HG02938 (cell line): ENCODE measurements at regions not wholly inside any gene's neighbourhood (a gene's known extent, or its start where the extent isn't known, plus 50 kb on each side); places are given as distances from the start of the nearest gene placed in this dataset.

Source experiments
- ATAC-seq: cut with Tn5 transposase; IDR thresholded peaks from one replicate; pipeline ENCODE4 v1.9.1; 2021; ENCODE audit warnings: mild to moderate bottlenecking, moderate library complexity; ENCODE audit not compliant: unreplicated experiment

- ATAC-seq = no peak
Measured at GRCh38 chr3:178058629-178059028, 477.6 kb upstream of the KCNMB2 start.

- no peak for ATAC-seq
Measured at GRCh38 chr3:178059119-178059518, 477.1 kb upstream of the KCNMB2 start.

GRCh38 chr3:178059836-178060235 lies 476.4 kb upstream of the KCNMB2 start:
- no peak for ATAC-seq

GRCh38 chr3:178060407-178060806 lies 475.8 kb upstream of the KCNMB2 start:
- no peak for ATAC-seq

GRCh38 chr3:178062126-178062525 lies 474.1 kb upstream of the KCNMB2 start:
- ATAC-seq = no peak

GRCh38 chr3:178063461-178063860 lies 472.8 kb upstream of the KCNMB2 start:
- ATAC-seq = no peak

- no peak for ATAC-seq
Measured at GRCh38 chr3:178067721-178068120, 468.5 kb upstream of the KCNMB2 start.

GRCh38 chr3:178072391-178073305 lies 463.6 kb upstream of the KCNMB2 start:
- ATAC-seq = no peak

GRCh38 chr3:178073366-178073765 lies 462.9 kb upstream of the KCNMB2 start:
- ATAC-seq = no peak

- no peak for ATAC-seq
Measured at GRCh38 chr3:178075344-178075743, 460.9 kb upstream of the KCNMB2 start.

GRCh38 chr3:178078953-178079352 lies 457.3 kb upstream of the KCNMB2 start:
- no peak for ATAC-seq

- ATAC-seq = no peak
Measured at GRCh38 chr3:178079966-178080365, 456.3 kb upstream of the KCNMB2 start.

GRCh38 chr3:178082326-178082906 lies 453.8 kb upstream of the KCNMB2 start:
- ATAC-seq = no peak

- ATAC-seq = no peak
Measured at GRCh38 chr3:178083906-178084866, 452.1 kb upstream of the KCNMB2 start.

- ATAC-seq = no peak
Measured at GRCh38 chr3:178084938-178085816, 451.1 kb upstream of the KCNMB2 start.

GRCh38 chr3:178085817-178086123 lies 450.5 kb upstream of the KCNMB2 start:
- no peak for ATAC-seq

- no peak for ATAC-seq
Measured at GRCh38 chr3:178086144-178086825, 450.0 kb upstream of the KCNMB2 start.

- no peak for ATAC-seq
Measured at GRCh38 chr3:178087376-178087775, 448.9 kb upstream of the KCNMB2 start.

- ATAC-seq = no peak
Measured at GRCh38 chr3:178088963-178089362, 447.3 kb upstream of the KCNMB2 start.

GRCh38 chr3:178090899-178091298 lies 445.3 kb upstream of the KCNMB2 start:
- no peak for ATAC-seq
